A549 (cell line): ENCODE measurements at regions not wholly inside any gene's neighbourhood (a gene's known extent, or its start where the extent isn't known, plus 50 kb on each side); places are given as distances from the start of the nearest gene placed in this dataset.

Experiments
- ATAC-seq, 2 experiments: fragments of 200-7000 bp in 1 of 2; fragments of >200 bp in 1 of 2; cut with Nextera tagmentation in 1 of 2; cut with Tn5 transposase in 1 of 2; 3 replicates each; pipeline versions ENCODE4 v1.8.0 to v1.9.1; 2018 to 2020; ENCODE audit warnings: mild to moderate bottlenecking in 1 of 2, moderate library complexity in 1 of 2
- CTCF ChIA-PET: fragments of 300-600 bp; sonication (Branson Sonifier 250); formaldehyde crosslinking; extraction: SDS; loops from one replicate; lab custom pipeline; 2021; ENCODE audit warnings: antibody characterized with exemption, inconsistent platforms; lab: Yijun Ruan, JAX
- POLR2A ChIA-PET: fragments of 350-600 bp; formaldehyde crosslinking; extraction: SDS; loops from one replicate; lab custom pipeline; 2021; ENCODE audit warnings: antibody characterized with exemption, inconsistent platforms; lab: Yijun Ruan, JAX
- DNase-seq, 2 experiments: peaks; one replicate each; pipeline versions ENCODE4 v3.0.0 to v3.0.0-alpha.2; 2011 to 2016; ENCODE audit warnings: low read depth in 1 of 2, low spot score in 1 of 2
- FAIRE-seq: peaks from 2 replicates; lab custom pipeline; 2011; peaks lifted over from hg19 to GRCh38; lab: Jason Lieb, UNC
- H3K27ac ChIP-seq, 2 experiments: fragments of >200 bp; sonication (Bioruptor Twin); formaldehyde crosslinking; 3 replicates each; pipeline ENCODE4 v1.5.1; 2016 to 2017
- H3K4me1 ChIP-seq: fragments of >200 bp; sonication (Bioruptor Twin); formaldehyde crosslinking; 3 replicates; pipeline ENCODE4 v1.6.1; 2016
- H3K4me2 ChIP-seq: fragments of >200 bp; sonication (Bioruptor Twin); formaldehyde crosslinking; 3 replicates; pipeline ENCODE4 v1.6.1; 2016
- H3K4me3 ChIP-seq: fragments of >200 bp; sonication (Bioruptor Twin); formaldehyde crosslinking; 3 replicates; pipeline ENCODE4 v1.5.1; 2016
- H3K9me3 ChIP-seq: fragments of >200 bp; sonication (Bioruptor Twin); formaldehyde crosslinking; 3 replicates; pipeline ENCODE4 v1.6.1; 2016
- CBX2 ChIP-seq: fragments of 200-600 bp; sonication (generic); IDR thresholded peaks from 2 replicates; pipeline ENCODE4 v1.6.1; 2016; ENCODE audit warnings: low read depth, mild to moderate bottlenecking, borderline replicate concordance
- CBX8 ChIP-seq: fragments of 200-600 bp; sonication (generic); IDR thresholded peaks from 2 replicates; pipeline ENCODE4 v1.6.1; 2016
- EP300 ChIP-seq, 2 experiments: fragments of >200 bp; sonication (Bioruptor Twin); formaldehyde crosslinking; IDR thresholded peaks; 2 replicates in 1 of 2; 3 replicates in 1 of 2; pipeline ENCODE4 v1.6.1; 2016 to 2017
- FOSB ChIP-seq: fragments of 250-450 bp; sonication (Bioruptor Pico); IDR thresholded peaks from 2 replicates; pipeline ENCODE4 v1.5.0; 2020; ENCODE audit warnings: mild to moderate bottlenecking, moderate library complexity
- HDAC2 ChIP-seq: fragments of 200-600 bp; sonication (generic); IDR thresholded peaks from 2 replicates; pipeline ENCODE4 v1.6.1; 2016
- HEYL ChIP-seq: fragments of 250-450 bp; sonication (Bioruptor Pico); IDR thresholded peaks from 2 replicates; pipeline ENCODE4 v1.8.0; 2021; ENCODE audit warnings: mild to moderate bottlenecking, moderate library complexity
- HOXB13 ChIP-seq: fragments of 250-450 bp; sonication (Bioruptor Pico); IDR thresholded peaks from 2 replicates; pipeline ENCODE4 v1.5.0; 2020; ENCODE audit warnings: low read depth, mild to moderate bottlenecking, moderate library complexity
- HOXB5 ChIP-seq: fragments of 250-450 bp; sonication (Bioruptor Pico); IDR thresholded peaks from 2 replicates; pipeline ENCODE4 v1.5.0; 2020; ENCODE audit warnings: mild to moderate bottlenecking, moderate library complexity
- JUNB ChIP-seq: fragments of >200 bp; sonication (Bioruptor Twin); formaldehyde crosslinking; IDR thresholded peaks from 2 replicates; pipeline ENCODE4 v1.6.1; 2016
- NFE2L2 ChIP-seq: fragments of 150-350 bp; conservative IDR thresholded peaks from 2 replicates; pipeline ENCODE4 v1.6.1; 2014; ENCODE audit warnings: low read length
- NPAS2 ChIP-seq: fragments of 250-450 bp; sonication (Bioruptor Pico); IDR thresholded peaks from 2 replicates; pipeline ENCODE4 v1.8.0; 2022; ENCODE audit warnings: mild to moderate bottlenecking, moderate library complexity, borderline replicate concordance
- NR3C1 ChIP-seq: fragments of >200 bp; sonication (Bioruptor Twin); formaldehyde crosslinking; IDR thresholded peaks from 3 replicates; pipeline ENCODE4 v1.6.1; 2017
- POLR2A ChIP-seq: IDR thresholded peaks from 2 replicates; pipeline ENCODE4 v1.6.1; 2012; ENCODE audit warnings: mild to moderate bottlenecking, low read length
- POLR2AphosphoS2 ChIP-seq: conservative IDR thresholded peaks from 2 replicates; pipeline ENCODE4 v1.6.1; 2012; ENCODE audit warnings: low read length, improper control_type of control experiment, inconsistent platforms
- RAD21 ChIP-seq, 2 experiments: fragments of >200 bp in 1 of 2; sonication (Bioruptor Twin) in 1 of 2; formaldehyde crosslinking in 1 of 2; IDR thresholded peaks in 1 of 2; conservative IDR thresholded peaks in 1 of 2; 2 replicates in 1 of 2; 3 replicates in 1 of 2; pipeline ENCODE4 v1.6.1; 2012 to 2018; ENCODE audit warnings: inconsistent platforms in 1 of 2
- RCOR1 ChIP-seq: fragments of 150-350 bp; IDR thresholded peaks from 2 replicates; pipeline ENCODE4 v1.6.1; 2014; ENCODE audit warnings: antibody characterized with exemption, low read length, low read depth
- TP53 ChIP-seq: fragments of 250-450 bp; sonication (Bioruptor Pico); IDR thresholded peaks from 2 replicates; pipeline ENCODE4 v1.5.0; 2021; ENCODE audit warnings: mild to moderate bottlenecking, moderate library complexity
- ZFP36 ChIP-seq: fragments of 450-650 bp; IDR thresholded peaks from 2 replicates; pipeline ENCODE4 v1.6.1; 2014; ENCODE audit warnings: borderline replicate concordance; ENCODE audit not compliant: partially characterized antibody
- WGBS: methylation state at CpG from one replicate; pipeline ENCODE4 v1.1.6; 2017; ENCODE audit errors: missing lambda C conversion rate; 5-methylcytosine and 5-hydroxymethylcytosine counted together
- TF ChIP-seq, protein P1 (sequence below): fragments of 450-650 bp; IDR thresholded peaks from 2 replicates; pipeline ENCODE4 v1.6.1; 2014; ENCODE audit warnings: antibody characterized with exemption
- TF ChIP-seq, protein P2 (sequence below): fragments of 250-450 bp; sonication (Bioruptor Pico); IDR thresholded peaks from 2 replicates; pipeline ENCODE4 v1.5.0; 2020; ENCODE audit warnings: low read depth, mild to moderate bottlenecking, moderate library complexity
- TF ChIP-seq, protein P3 (sequence below): IDR thresholded peaks from 2 replicates; pipeline ENCODE4 v1.6.1; 2012
- TF ChIP-seq, protein P4 (sequence below): fragments of 200-600 bp; sonication (generic); IDR thresholded peaks from 2 replicates; pipeline ENCODE4 v1.6.1; 2016; ENCODE audit warnings: antibody characterized with exemption, mild to moderate bottlenecking, moderate library complexity
- TF ChIP-seq, protein P5 (sequence below): fragments of >200 bp; sonication (Bioruptor Twin); formaldehyde crosslinking; IDR thresholded peaks from 3 replicates; pipeline ENCODE4 v1.6.1; 2016
- TF ChIP-seq, protein P6 (sequence below): fragments of >200 bp; sonication (Bioruptor Twin); formaldehyde crosslinking; IDR thresholded peaks from 3 replicates; pipeline ENCODE4 v1.5.1; 2016
- TF ChIP-seq, protein P7 (sequence below): fragments of >200 bp; sonication (Bioruptor Twin); formaldehyde crosslinking; IDR thresholded peaks from 2 replicates; pipeline ENCODE4 v1.6.1; 2016

DNA sequence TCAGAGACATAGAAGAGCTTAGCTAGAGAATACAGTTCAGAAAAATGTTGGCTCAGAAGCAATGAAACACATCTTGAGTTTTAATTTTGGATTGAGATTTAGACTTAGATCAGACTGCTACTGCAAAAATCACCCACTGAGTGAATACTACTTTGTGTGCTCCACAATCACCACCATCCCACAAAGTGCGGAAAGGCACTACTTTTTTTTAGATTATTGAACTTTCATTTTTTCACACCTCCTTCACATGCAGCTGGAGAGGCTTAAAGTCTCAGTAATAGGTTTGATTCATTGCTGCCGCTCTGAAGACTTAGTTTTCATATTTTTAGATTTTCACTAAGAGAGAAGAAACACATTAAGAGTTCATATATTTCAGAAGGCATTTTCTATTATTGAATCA is 289.9 kb upstream of the PRR20A start:
- ATAC-seq (no peak), DNase-seq (no peak), FAIRE-seq (no peak)
- Histone ChIP-seq H3K27ac (no peak overlapping the region), H3K9me3 (no peaks in the 10 kb centered on the region), H3K4me1 (no peaks in the 10 kb centered on the region), H3K4me2 (no peak overlapping the region), H3K4me3 (no peak overlapping the region)
- 31% methylated on average over 2 of the region's 2 CpGs for WGBS
- POLR2A ChIA-PET: no interaction called here
- CTCF ChIA-PET: no interaction called here
- TF ChIP-seq, protein P1, sequence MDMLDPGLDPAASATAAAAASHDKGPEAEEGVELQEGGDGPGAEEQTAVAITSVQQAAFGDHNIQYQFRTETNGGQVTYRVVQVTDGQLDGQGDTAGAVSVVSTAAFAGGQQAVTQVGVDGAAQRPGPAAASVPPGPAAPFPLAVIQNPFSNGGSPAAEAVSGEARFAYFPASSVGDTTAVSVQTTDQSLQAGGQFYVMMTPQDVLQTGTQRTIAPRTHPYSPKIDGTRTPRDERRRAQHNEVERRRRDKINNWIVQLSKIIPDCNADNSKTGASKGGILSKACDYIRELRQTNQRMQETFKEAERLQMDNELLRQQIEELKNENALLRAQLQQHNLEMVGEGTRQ: no peak
- TF ChIP-seq, protein P2, sequence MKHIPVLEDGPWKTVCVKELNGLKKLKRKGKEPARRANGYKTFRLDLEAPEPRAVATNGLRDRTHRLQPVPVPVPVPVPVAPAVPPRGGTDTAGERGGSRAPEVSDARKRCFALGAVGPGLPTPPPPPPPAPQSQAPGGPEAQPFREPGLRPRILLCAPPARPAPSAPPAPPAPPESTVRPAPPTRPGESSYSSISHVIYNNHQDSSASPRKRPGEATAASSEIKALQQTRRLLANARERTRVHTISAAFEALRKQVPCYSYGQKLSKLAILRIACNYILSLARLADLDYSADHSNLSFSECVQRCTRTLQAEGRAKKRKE (CRISPR knock-in tag): no peak
- TF ChIP-seq CBX2 (no peak), POLR2AphosphoS2 (no peak), ZFP36 (no peak), JUNB (no peak), FOSB (CRISPR knock-in tag) (no peak), CBX8 (no peak), NR3C1 (no peak), RAD21 (conservative IDR thresholded peaks at IDR 0.05 in 1 of 2, IDR thresholded peaks at IDR 0.05 in 1 of 2) (no peak), HEYL (CRISPR knock-in tag) (no peak), POLR2A (no peak), HDAC2 (no peak)
- TF ChIP-seq, protein P3, sequence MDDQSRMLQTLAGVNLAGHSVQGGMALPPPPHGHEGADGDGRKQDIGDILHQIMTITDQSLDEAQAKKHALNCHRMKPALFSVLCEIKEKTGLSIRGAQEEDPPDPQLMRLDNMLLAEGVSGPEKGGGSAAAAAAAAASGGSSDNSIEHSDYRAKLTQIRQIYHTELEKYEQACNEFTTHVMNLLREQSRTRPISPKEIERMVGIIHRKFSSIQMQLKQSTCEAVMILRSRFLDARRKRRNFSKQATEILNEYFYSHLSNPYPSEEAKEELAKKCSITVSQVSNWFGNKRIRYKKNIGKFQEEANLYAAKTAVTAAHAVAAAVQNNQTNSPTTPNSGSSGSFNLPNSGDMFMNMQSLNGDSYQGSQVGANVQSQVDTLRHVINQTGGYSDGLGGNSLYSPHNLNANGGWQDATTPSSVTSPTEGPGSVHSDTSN: no peak
- TF ChIP-seq, protein P4, sequence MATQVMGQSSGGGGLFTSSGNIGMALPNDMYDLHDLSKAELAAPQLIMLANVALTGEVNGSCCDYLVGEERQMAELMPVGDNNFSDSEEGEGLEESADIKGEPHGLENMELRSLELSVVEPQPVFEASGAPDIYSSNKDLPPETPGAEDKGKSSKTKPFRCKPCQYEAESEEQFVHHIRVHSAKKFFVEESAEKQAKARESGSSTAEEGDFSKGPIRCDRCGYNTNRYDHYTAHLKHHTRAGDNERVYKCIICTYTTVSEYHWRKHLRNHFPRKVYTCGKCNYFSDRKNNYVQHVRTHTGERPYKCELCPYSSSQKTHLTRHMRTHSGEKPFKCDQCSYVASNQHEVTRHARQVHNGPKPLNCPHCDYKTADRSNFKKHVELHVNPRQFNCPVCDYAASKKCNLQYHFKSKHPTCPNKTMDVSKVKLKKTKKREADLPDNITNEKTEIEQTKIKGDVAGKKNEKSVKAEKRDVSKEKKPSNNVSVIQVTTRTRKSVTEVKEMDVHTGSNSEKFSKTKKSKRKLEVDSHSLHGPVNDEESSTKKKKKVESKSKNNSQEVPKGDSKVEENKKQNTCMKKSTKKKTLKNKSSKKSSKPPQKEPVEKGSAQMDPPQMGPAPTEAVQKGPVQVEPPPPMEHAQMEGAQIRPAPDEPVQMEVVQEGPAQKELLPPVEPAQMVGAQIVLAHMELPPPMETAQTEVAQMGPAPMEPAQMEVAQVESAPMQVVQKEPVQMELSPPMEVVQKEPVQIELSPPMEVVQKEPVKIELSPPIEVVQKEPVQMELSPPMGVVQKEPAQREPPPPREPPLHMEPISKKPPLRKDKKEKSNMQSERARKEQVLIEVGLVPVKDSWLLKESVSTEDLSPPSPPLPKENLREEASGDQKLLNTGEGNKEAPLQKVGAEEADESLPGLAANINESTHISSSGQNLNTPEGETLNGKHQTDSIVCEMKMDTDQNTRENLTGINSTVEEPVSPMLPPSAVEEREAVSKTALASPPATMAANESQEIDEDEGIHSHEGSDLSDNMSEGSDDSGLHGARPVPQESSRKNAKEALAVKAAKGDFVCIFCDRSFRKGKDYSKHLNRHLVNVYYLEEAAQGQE: no peak
- TF ChIP-seq, protein P5, sequence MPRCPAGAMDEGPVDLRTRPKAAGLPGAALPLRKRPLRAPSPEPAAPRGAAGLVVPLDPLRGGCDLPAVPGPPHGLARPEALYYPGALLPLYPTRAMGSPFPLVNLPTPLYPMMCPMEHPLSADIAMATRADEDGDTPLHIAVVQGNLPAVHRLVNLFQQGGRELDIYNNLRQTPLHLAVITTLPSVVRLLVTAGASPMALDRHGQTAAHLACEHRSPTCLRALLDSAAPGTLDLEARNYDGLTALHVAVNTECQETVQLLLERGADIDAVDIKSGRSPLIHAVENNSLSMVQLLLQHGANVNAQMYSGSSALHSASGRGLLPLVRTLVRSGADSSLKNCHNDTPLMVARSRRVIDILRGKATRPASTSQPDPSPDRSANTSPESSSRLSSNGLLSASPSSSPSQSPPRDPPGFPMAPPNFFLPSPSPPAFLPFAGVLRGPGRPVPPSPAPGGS: no peak

DNA sequence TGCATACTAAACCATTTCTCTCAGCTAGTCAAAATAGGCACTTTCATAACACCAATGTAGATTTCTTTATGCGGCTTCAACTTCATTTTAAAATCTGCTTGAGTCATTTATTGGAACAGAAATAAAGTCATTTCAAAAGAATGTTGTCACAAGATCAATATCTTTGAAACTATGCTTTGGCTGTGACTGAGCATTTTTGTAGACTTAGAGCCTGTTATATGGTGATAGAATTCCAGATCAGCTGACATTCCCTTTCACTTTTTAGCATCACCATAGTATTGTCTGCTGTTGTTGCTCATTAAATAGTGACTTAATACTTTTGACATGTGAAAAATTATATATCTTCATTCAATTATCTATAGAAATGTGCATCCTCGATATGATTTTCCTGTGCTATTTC is 279.2 kb upstream of the PRR20A start:
- no peak for ATAC-seq
- H3K4me2 ChIP-seq: no peak overlapping the region
- no peak for FAIRE-seq

More for the DNA sequence above, 279.2 kb upstream of the PRR20A start:
- Histone ChIP-seq H3K4me3 (no peak overlapping the region), H3K27ac (no peak overlapping the region)
- POLR2A ChIA-PET: no interaction called here
- CTCF ChIA-PET: no interaction called here
- no peak for TF ChIP-seq RCOR1
- TF ChIP-seq, protein P6, sequence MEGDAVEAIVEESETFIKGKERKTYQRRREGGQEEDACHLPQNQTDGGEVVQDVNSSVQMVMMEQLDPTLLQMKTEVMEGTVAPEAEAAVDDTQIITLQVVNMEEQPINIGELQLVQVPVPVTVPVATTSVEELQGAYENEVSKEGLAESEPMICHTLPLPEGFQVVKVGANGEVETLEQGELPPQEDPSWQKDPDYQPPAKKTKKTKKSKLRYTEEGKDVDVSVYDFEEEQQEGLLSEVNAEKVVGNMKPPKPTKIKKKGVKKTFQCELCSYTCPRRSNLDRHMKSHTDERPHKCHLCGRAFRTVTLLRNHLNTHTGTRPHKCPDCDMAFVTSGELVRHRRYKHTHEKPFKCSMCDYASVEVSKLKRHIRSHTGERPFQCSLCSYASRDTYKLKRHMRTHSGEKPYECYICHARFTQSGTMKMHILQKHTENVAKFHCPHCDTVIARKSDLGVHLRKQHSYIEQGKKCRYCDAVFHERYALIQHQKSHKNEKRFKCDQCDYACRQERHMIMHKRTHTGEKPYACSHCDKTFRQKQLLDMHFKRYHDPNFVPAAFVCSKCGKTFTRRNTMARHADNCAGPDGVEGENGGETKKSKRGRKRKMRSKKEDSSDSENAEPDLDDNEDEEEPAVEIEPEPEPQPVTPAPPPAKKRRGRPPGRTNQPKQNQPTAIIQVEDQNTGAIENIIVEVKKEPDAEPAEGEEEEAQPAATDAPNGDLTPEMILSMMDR: no peak
- TF ChIP-seq TP53 (CRISPR knock-in tag): no peak
- TF ChIP-seq NFE2L2: no peak
- no peak for TF ChIP-seq ZFP36
- no peak for TF ChIP-seq EP300 (IDR thresholded peaks at IDR 0.05)
- TF ChIP-seq, protein P7, sequence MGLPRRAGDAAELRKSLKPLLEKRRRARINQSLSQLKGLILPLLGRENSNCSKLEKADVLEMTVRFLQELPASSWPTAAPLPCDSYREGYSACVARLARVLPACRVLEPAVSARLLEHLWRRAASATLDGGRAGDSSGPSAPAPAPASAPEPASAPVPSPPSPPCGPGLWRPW: no peak
- TF ChIP-seq, protein P5: no peak
- no peak for TF ChIP-seq NPAS2 (CRISPR knock-in tag)
- TF ChIP-seq HOXB5: no peak
- no peak for TF ChIP-seq HEYL (CRISPR knock-in tag)
- TF ChIP-seq HOXB13 (CRISPR knock-in tag): no peak
- TF ChIP-seq, all 56 proteins: peak for 0
- H3K9me3 ChIP-seq: no peaks in the 10 kb centered on the region
- 10% methylated on average over 2 of the region's 2 CpGs for WGBS
- DNase-seq: no peak
- no peaks in the 10 kb centered on the region for H3K4me1 ChIP-seq
